ENCODE measurements at regions not wholly inside any gene's neighbourhood (a gene's known extent, or its start where the extent isn't known, plus 50 kb on each side); places are given as distances from the start of the nearest gene placed in this dataset.

DNA sequence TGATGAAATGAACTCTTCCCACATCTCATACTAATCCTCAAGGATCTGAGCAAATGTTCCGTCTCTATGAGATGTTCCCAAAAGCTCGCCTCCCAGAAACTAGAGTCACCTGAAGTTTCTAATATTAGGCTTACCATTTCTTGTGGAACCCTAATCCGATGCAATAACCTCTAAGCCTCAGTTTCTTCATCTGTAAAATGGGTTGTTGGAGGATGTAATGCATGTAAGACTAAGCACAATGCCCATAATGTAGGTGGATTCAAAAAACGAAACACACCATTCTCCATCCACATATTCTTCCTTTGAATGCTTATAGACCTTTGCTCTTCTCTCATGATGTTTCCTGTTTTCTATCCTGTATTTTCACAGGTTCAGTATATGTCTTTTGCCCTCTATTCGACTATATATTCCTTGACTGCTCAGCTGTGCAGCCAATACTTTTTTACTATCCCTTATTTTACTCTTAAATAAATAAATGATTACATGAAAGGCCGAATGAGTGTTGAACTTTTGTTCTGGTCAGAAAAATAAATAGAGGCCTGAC lies 307.3 kb upstream of the G2E3 start:
- H3K9me3 Mint-ChIP-seq = peaks cover 7% of the 10 kb centered on the region
- H3K4me3 Mint-ChIP-seq = no peak overlapping the region
- no peaks in the 10 kb centered on the region for H3K36me3 Mint-ChIP-seq (ENCODE audit: low read depth)
- H3K4me1 Mint-ChIP-seq = no peaks in the 10 kb centered on the region
- H3K27ac Mint-ChIP-seq = no peak overlapping the region
- no peaks in the 10 kb centered on the region for H3K27me3 Mint-ChIP-seq (ENCODE audit: low read depth)
- TF ChIP-seq, protein P1, sequence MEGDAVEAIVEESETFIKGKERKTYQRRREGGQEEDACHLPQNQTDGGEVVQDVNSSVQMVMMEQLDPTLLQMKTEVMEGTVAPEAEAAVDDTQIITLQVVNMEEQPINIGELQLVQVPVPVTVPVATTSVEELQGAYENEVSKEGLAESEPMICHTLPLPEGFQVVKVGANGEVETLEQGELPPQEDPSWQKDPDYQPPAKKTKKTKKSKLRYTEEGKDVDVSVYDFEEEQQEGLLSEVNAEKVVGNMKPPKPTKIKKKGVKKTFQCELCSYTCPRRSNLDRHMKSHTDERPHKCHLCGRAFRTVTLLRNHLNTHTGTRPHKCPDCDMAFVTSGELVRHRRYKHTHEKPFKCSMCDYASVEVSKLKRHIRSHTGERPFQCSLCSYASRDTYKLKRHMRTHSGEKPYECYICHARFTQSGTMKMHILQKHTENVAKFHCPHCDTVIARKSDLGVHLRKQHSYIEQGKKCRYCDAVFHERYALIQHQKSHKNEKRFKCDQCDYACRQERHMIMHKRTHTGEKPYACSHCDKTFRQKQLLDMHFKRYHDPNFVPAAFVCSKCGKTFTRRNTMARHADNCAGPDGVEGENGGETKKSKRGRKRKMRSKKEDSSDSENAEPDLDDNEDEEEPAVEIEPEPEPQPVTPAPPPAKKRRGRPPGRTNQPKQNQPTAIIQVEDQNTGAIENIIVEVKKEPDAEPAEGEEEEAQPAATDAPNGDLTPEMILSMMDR (IDR thresholded peaks at IDR 0.05; ENCODE audit: unreplicated experiment in 3 of 3) = no peak

DNA sequence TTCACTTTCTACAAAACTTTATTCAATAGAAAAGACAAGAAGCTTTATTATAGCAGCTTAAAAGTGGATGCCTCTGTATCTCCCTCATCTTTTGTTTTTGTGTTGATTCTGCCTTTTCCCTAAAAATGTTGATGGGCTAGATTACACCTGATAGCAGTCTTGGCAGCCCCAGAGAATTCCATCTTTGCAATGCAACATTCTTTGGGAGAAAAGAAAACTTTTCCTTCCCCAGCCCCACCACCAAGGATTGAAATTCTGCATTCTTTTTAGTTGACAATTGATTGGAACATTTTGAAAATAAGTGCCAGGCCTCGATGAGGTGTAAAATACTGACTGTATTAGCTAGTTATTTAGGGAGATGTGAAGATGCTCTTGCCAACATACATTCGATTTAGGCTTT lies 306.8 kb upstream of the G2E3 start:
- H3K27me3 Mint-ChIP-seq (ENCODE audit: low read depth) = no peaks in the 10 kb centered on the region
- H3K4me1 Mint-ChIP-seq = no peaks in the 10 kb centered on the region
- no peaks in the 10 kb centered on the region for H3K36me3 Mint-ChIP-seq (ENCODE audit: low read depth)
- no peak overlapping the region for H3K4me3 Mint-ChIP-seq
- peaks cover 11% of the 10 kb centered on the region for H3K9me3 Mint-ChIP-seq
- H3K27ac Mint-ChIP-seq = no peak overlapping the region
- TF ChIP-seq, protein P1 (IDR thresholded peaks at IDR 0.05; ENCODE audit: unreplicated experiment in 3 of 3) = no peak

DNA sequence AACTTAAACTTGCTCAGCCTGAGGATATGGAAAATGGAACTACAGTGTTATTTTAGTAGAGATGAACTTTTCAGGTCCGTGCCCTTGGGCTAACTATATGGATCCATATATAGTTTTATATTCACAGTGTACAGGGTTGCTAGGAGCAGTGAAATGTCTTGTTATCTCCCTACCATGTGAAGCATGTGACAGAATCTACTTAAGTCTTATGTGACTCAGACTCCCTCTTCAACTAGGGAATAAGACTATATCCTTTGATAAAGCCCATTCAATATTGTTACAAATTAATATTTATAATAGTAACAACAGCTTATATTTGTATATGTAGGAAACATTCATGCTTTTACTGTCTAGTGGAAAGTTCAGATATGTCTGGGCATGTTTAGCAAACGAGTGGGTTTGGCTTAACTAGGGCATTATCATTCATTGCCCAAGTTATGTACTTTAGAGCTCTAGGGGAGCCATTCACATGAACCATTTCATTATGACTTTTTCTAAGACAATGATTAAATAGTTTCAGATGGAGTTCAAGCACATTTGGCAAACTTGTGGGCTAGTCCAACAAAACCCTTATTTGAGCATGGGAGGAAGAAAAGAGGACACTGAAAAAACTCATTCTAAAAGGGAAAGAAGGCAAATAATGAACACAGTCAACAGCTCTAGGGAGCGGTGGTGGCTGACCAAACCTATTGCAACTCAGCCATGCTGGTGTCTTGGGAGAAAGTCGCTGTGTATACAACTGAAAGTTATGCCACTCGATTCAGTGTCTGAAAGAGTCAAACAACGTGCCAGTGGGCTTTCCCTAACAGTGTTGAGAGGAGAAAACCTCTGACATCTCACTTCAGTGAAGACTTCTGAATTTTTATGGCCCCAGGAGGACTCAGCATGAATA lies 305.9 kb upstream of the G2E3 start:
- H3K27me3 Mint-ChIP-seq (ENCODE audit: low read depth) = no peaks in the 10 kb centered on the region

DNA sequence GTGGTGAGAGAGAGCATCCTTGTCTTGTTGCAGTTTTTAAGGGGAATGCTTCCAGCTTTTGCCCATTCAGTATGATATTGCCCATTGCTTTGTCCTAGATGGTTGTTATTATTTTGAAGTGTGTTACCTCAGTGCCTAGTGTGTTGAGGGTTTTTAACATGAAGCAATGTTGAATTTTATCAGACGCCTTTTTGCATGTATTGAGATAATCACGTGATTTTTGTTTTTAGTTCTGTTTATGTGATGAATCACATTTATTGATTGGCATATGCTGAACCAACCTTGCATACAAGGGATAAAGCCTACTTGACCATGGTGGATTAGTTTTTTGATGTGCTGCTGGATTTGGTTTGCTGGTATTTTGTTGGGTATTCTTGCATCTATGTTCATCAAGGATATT lies 302.3 kb upstream of the G2E3 start:
- H3K9me3 Mint-ChIP-seq = peaks cover 14% of the 10 kb centered on the region
- TF ChIP-seq, protein P1 (IDR thresholded peaks at IDR 0.05; ENCODE audit: unreplicated experiment in 3 of 3) = no peak
- H3K4me3 Mint-ChIP-seq = no peak overlapping the region
- H3K36me3 Mint-ChIP-seq (ENCODE audit: low read depth) = no peaks in the 10 kb centered on the region
- no peak overlapping the region for H3K27ac Mint-ChIP-seq
- H3K27me3 Mint-ChIP-seq (ENCODE audit: low read depth) = no peaks in the 10 kb centered on the region
- no peaks in the 10 kb centered on the region for H3K4me1 Mint-ChIP-seq

More for the DNA sequence above, 305.9 kb upstream of the G2E3 start:
- no peaks in the 10 kb centered on the region for H3K4me1 Mint-ChIP-seq
- H3K4me3 Mint-ChIP-seq = no peak overlapping the region
- no peak overlapping the region for H3K27ac Mint-ChIP-seq
- H3K9me3 Mint-ChIP-seq = peaks cover 14% of the 10 kb centered on the region
- TF ChIP-seq, protein P1 (IDR thresholded peaks at IDR 0.05; ENCODE audit: unreplicated experiment in 3 of 3) = no peak
- no peaks in the 10 kb centered on the region for H3K36me3 Mint-ChIP-seq (ENCODE audit: low read depth)

DNA sequence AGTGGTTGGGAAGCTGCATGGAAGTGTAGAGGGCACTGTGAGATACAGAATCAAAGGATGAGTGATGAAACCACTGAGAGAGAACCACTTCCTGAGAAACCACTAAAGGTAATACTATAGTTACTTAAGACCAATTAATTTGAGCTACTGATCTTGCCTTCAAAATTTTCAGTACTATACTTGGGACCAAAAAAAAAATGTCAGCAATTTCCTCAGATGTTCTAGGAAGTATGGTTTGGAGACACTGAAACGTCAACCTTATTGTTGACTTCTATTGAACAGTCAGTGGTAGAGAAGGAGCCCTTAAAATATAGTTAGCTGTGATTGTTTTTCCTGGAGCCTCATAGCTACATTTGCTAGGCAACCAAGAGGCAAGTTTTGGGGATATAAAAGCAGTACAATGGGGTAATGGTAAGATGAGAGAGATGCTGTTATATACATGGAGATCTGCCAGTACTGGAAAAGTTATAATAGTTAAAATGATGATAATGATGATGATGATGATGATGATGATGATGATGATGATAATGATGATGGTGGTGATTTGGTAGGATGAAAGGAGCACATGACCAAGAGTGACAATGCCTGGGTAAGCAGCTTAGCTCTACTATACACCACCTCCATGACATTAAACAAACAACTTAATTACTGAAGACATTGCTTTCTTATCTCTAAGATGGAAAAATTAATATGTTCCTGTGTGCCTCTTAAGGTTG lies 300.9 kb upstream of the G2E3 start:
- Mint-ChIP-seq H3K4me1 (no peaks in the 10 kb centered on the region), H3K27me3 (ENCODE audit: low read depth) (no peaks in the 10 kb centered on the region), H3K4me3 (no peak overlapping the region), H3K9me3 (peaks cover 14% of the 10 kb centered on the region), H3K36me3 (ENCODE audit: low read depth) (no peaks in the 10 kb centered on the region), H3K27ac (no peak overlapping the region)
- TF ChIP-seq, protein P1 (IDR thresholded peaks at IDR 0.05; ENCODE audit: unreplicated experiment in 3 of 3) = no peak

Data from nephron (organoid).